IgD-negative memory B cell (primary cell): ENCODE measurements at regions not wholly inside any gene's neighbourhood (a gene's known extent, or its start where the extent isn't known, plus 50 kb on each side); places are given as distances from the start of the nearest gene placed in this dataset.
"Not testable (repeated sequence)": the region's sequence is repeated elsewhere in the genome, so short reads cannot be mapped to it uniquely, and the experiment has no call there.

Experiments used
- H3K27ac Mint-ChIP-seq, 3 donors: one replicate each; pipeline ENCODE4 v1.8.0; 2020 to 2022; ENCODE audit warnings: mild to moderate bottlenecking in 3 of 3, mixed read lengths in 3 of 3, moderate library complexity in 1 of 3
- H3K27me3 Mint-ChIP-seq: one replicate; pipeline ENCODE4 v1.8.0; 2021; ENCODE audit warnings: mixed read lengths
- H3K36me3 Mint-ChIP-seq: one replicate; pipeline ENCODE4 v1.8.0; 2020; ENCODE audit warnings: mild to moderate bottlenecking, mixed read lengths
- H3K4me1 Mint-ChIP-seq, 3 donors: one replicate each; pipeline ENCODE4 v1.8.0; 2020 to 2022; ENCODE audit warnings: mixed read lengths in 3 of 3, mild to moderate bottlenecking in 1 of 3
- H3K4me3 Mint-ChIP-seq, 4 donors: one replicate each; pipeline ENCODE4 v1.8.0; 2020 to 2022; ENCODE audit warnings: mild to moderate bottlenecking in 4 of 4, mixed read lengths in 4 of 4, moderate library complexity in 3 of 4
- H3K9me3 Mint-ChIP-seq, 3 donors: one replicate each; pipeline ENCODE4 v1.8.0; 2020 to 2021; ENCODE audit warnings: mixed read lengths in 3 of 3, mild to moderate bottlenecking in 1 of 3

- Mint-ChIP-seq H3K9me3 (peaks cover 0 to 9% (median 4%) of the 10 kb centered on the region in 3 donors), H3K36me3 (no peaks in the 10 kb centered on the region), H3K27me3 (peaks cover 13% of the 10 kb centered on the region), H3K4me3 (peak overlapping the region in 2 of 4 donors; percentile 7 to 15), H3K4me1 (peaks cover 0 to 6% (median 3%) of the 10 kb centered on the region in 3 donors), H3K27ac (no peak overlapping the region)
These were observed 185.4 kb downstream of the SEC23IP start for GRCh38 chr10:120077707-120078492.

GRCh38 chr10:120085096-120085796 lies 192.7 kb downstream of the SEC23IP start:
- H3K4me3 Mint-ChIP-seq: no peak overlapping the region
- H3K36me3 Mint-ChIP-seq: no peaks in the 10 kb centered on the region
- H3K27ac Mint-ChIP-seq: no peak overlapping the region
- no peaks in the 10 kb centered on the region for H3K4me1 Mint-ChIP-seq
- H3K27me3 Mint-ChIP-seq: peaks cover 9% of the 10 kb centered on the region
- H3K9me3 Mint-ChIP-seq: peaks cover 0 to 10% (median 0%) of the 10 kb centered on the region in 3 donors

- Mint-ChIP-seq H3K36me3 (no peaks in the 10 kb centered on the region), H3K4me3 (no peak overlapping the region), H3K9me3 (peaks cover 0 to 10% (median 0%) of the 10 kb centered on the region in 3 donors), H3K27ac (no peak overlapping the region), H3K4me1 (no peaks in the 10 kb centered on the region), H3K27me3 (peaks cover 9% of the 10 kb centered on the region)
These were observed 193.5 kb downstream of the SEC23IP start for GRCh38 chr10:120086066-120086465.

GRCh38 chr10:120087109-120087508 lies 194.6 kb downstream of the SEC23IP start:
- H3K36me3 Mint-ChIP-seq: no peaks in the 10 kb centered on the region
- no peaks in the 10 kb centered on the region for H3K4me1 Mint-ChIP-seq
- H3K9me3 Mint-ChIP-seq: peaks cover 0 to 10% (median 0%) of the 10 kb centered on the region in 3 donors
- H3K27me3 Mint-ChIP-seq: peaks cover 9% of the 10 kb centered on the region
- no peak overlapping the region for H3K27ac Mint-ChIP-seq
- no peak overlapping the region for H3K4me3 Mint-ChIP-seq

- Mint-ChIP-seq H3K9me3 (peaks cover 0 to 3% (median 2%) of the 10 kb centered on the region in 3 donors), H3K4me1 (no peaks in the 10 kb centered on the region), H3K36me3 (no peaks in the 10 kb centered on the region), H3K27ac (no peak overlapping the region), H3K27me3 (peaks cover 3% of the 10 kb centered on the region), H3K4me3 (no peak overlapping the region)
These were observed 203.3 kb downstream of the SEC23IP start for GRCh38 chr10:120095875-120096274.

GRCh38 chr10:120097766-120098165 lies 205.2 kb downstream of the SEC23IP start:
- peaks cover 0 to 3% (median 2%) of the 10 kb centered on the region in 3 donors for H3K9me3 Mint-ChIP-seq
- no peaks in the 10 kb centered on the region for H3K36me3 Mint-ChIP-seq
- H3K4me1 Mint-ChIP-seq: no peaks in the 10 kb centered on the region
- peaks cover 11% of the 10 kb centered on the region for H3K27me3 Mint-ChIP-seq
- no peak overlapping the region for H3K4me3 Mint-ChIP-seq
- H3K27ac Mint-ChIP-seq: no peak overlapping the region

- Mint-ChIP-seq H3K27me3 (peaks cover 11% of the 10 kb centered on the region), H3K9me3 (peaks cover 0 to 3% (median 0%) of the 10 kb centered on the region in 3 donors), H3K4me1 (no peaks in the 10 kb centered on the region), H3K4me3 (no peak overlapping the region), H3K27ac (no peak overlapping the region), H3K36me3 (no peaks in the 10 kb centered on the region)
These were observed 205.9 kb downstream of the SEC23IP start for GRCh38 chr10:120098232-120098930.

- Mint-ChIP-seq H3K27ac (no peak overlapping the region), H3K4me1 (no peaks in the 10 kb centered on the region), H3K9me3 (peaks cover 0 to 2% (median 0%) of the 10 kb centered on the region in 3 donors), H3K4me3 (no peak overlapping the region), H3K36me3 (peaks cover 3% of the 10 kb centered on the region), H3K27me3 (peaks cover 12% of the 10 kb centered on the region)
These were observed 211.4 kb downstream of the SEC23IP start for GRCh38 chr10:120103738-120104560.

GRCh38 chr10:120105001-120105400 lies 212.5 kb downstream of the SEC23IP start:
- Mint-ChIP-seq H3K27ac (no peak overlapping the region), H3K4me1 (no peaks in the 10 kb centered on the region), H3K36me3 (peaks cover 3% of the 10 kb centered on the region), H3K4me3 (no peak overlapping the region), H3K27me3 (peaks cover 14% of the 10 kb centered on the region), H3K9me3 (peaks cover 0 to 2% (median 1%) of the 10 kb centered on the region in 3 donors)

- Mint-ChIP-seq H3K4me3 (no peak overlapping the region), H3K36me3 (peaks cover 3% of the 10 kb centered on the region), H3K9me3 (peaks cover 3 to 4% (median 3%) of the 10 kb centered on the region in 3 donors), H3K4me1 (no peaks in the 10 kb centered on the region), H3K27ac (no peak overlapping the region), H3K27me3 (peaks cover 14% of the 10 kb centered on the region)
These were observed 213.0 kb downstream of the SEC23IP start for GRCh38 chr10:120105492-120105891.

GRCh38 chr10:120108916-120109315 lies 216.4 kb downstream of the SEC23IP start:
- Mint-ChIP-seq H3K4me3 (no peak overlapping the region), H3K27me3 (peaks cover 7% of the 10 kb centered on the region), H3K36me3 (peaks cover 3% of the 10 kb centered on the region), H3K27ac (no peak overlapping the region), H3K9me3 (peaks cover 3 to 4% (median 3%) of the 10 kb centered on the region in 3 donors), H3K4me1 (no peaks in the 10 kb centered on the region)

GRCh38 chr10:120109725-120110124 lies 217.2 kb downstream of the SEC23IP start:
- H3K27me3 Mint-ChIP-seq, H3K4me1 Mint-ChIP-seq, H3K27ac Mint-ChIP-seq, H3K9me3 Mint-ChIP-seq, H3K4me3 Mint-ChIP-seq, H3K36me3 Mint-ChIP-seq: not testable (repeated sequence)

GRCh38 chr10:120110196-120110595 lies 217.7 kb downstream of the SEC23IP start:
- Mint-ChIP-seq H3K4me1 (no peaks in the 10 kb centered on the region), H3K9me3 (peaks cover 2 to 9% (median 4%) of the 10 kb centered on the region in 3 donors), H3K27me3 (peaks cover 5% of the 10 kb centered on the region), H3K36me3 (peaks cover 3% of the 10 kb centered on the region), H3K4me3 (no peak overlapping the region), H3K27ac (no peak overlapping the region)

GRCh38 chr10:120111628-120112027 lies 219.1 kb downstream of the SEC23IP start:
- H3K4me1 Mint-ChIP-seq: no peaks in the 10 kb centered on the region
- no peak overlapping the region for H3K27ac Mint-ChIP-seq
- peaks cover 5% of the 10 kb centered on the region for H3K27me3 Mint-ChIP-seq
- H3K9me3 Mint-ChIP-seq: peaks cover 2 to 9% (median 4%) of the 10 kb centered on the region in 3 donors
- H3K4me3 Mint-ChIP-seq: no peak overlapping the region
- no peaks in the 10 kb centered on the region for H3K36me3 Mint-ChIP-seq
